H1 (cell line): ENCODE measurements at regions not wholly inside any gene's neighbourhood (a gene's known extent, or its start where the extent isn't known, plus 50 kb on each side); places are given as distances from the start of the nearest gene placed in this dataset.

Experiments used
- CTCF ChIA-PET: fragments of 300-600 bp; sonication (Branson Sonifier 250); formaldehyde crosslinking; loops from one replicate; lab custom pipeline; 2021; ENCODE audit not compliant: partially characterized antibody; lab: Charles Lee
- POLR2A ChIA-PET: fragments of 300-600 bp; sonication (Branson Sonifier 250); formaldehyde crosslinking; loops from one replicate; lab custom pipeline; 2021; ENCODE audit warnings: inconsistent platforms; ENCODE audit not compliant: partially characterized antibody; lab: Charles Lee
- DNase-seq, 2 experiments: peaks; one replicate each; pipeline versions ENCODE4 v3.0.0 to v3.0.0-alpha.2; 2010 to 2022; ENCODE audit warnings: low spot score in 2 of 2, low read depth in 1 of 2, mixed read lengths in 1 of 2
- FAIRE-seq: peaks from 2 replicates; lab custom pipeline; 2011; peaks lifted over from hg19 to GRCh38; lab: Jason Lieb, UNC
- H2AFZ ChIP-seq: 2 replicates; pipeline ENCODE4 v1.8.1; 2012; ENCODE audit warnings: low read length, inconsistent platforms
- H2AK5ac ChIP-seq: 2 replicates; pipeline ENCODE4 v1.6.1; 2013; ENCODE audit warnings: low read depth, low read length
- H2BK120ac ChIP-seq: replicated peaks from 2 replicates; pipeline ENCODE3; 2013; ENCODE audit warnings: low read depth, low read length, inconsistent platforms
- H2BK12ac ChIP-seq: 2 replicates; pipeline ENCODE4 v1.6.1; 2013; ENCODE audit warnings: low read depth, low read length
- H2BK15ac ChIP-seq: 2 replicates; pipeline ENCODE4 v1.6.1; 2013; ENCODE audit warnings: low read length
- H2BK20ac ChIP-seq: 2 replicates; pipeline ENCODE4 v1.6.1; 2013; ENCODE audit warnings: low read length
- H2BK5ac ChIP-seq: 2 replicates; pipeline ENCODE4 v1.6.1; 2013; ENCODE audit warnings: low read depth, low read length
- H3K14ac ChIP-seq: 2 replicates; pipeline ENCODE4 v1.6.1; 2013; ENCODE audit warnings: inconsistent platforms; ENCODE audit not compliant: insufficient read length
- H3K18ac ChIP-seq: 2 replicates; pipeline ENCODE4 v1.6.1; 2013; ENCODE audit warnings: low read length; ENCODE audit errors: extremely low read depth
- H3K23ac ChIP-seq: 2 replicates; pipeline ENCODE4 v1.6.1; 2013; ENCODE audit warnings: inconsistent platforms; ENCODE audit not compliant: insufficient read length
- H3K23me2 ChIP-seq: 2 replicates; pipeline ENCODE4 v1.6.1; 2013; ENCODE audit warnings: low read depth, low read length
- H3K27ac ChIP-seq: 2 replicates; pipeline ENCODE4 v1.6.1; 2011; ENCODE audit warnings: low read depth, low read length, inconsistent platforms
- H3K27me3 ChIP-seq, 4 experiments: replicated peaks in 1 of 4; 1 replicate in 1 of 4; 2 replicates in 3 of 4; pipeline versions ENCODE4 v1.6.1 to v1.8.1; 2011 to 2013; ENCODE audit warnings: low read length in 3 of 4, mild to moderate bottlenecking in 3 of 4, inconsistent platforms in 2 of 4, mixed read lengths in 2 of 4, moderate library complexity in 1 of 4; ENCODE audit not compliant: control insufficient read depth in 3 of 4, insufficient read depth in 3 of 4; ENCODE audit errors: extremely low read depth in 1 of 4
- H3K36me3 ChIP-seq, 4 experiments: 2 replicates each; pipeline versions ENCODE4 v1.6.1 to v1.8.1; 2011 to 2013; ENCODE audit warnings: mild to moderate bottlenecking in 4 of 4, low read length in 3 of 4, moderate library complexity in 2 of 4, control low read depth in 1 of 4, inconsistent platforms in 1 of 4; ENCODE audit not compliant: insufficient read depth in 4 of 4, control insufficient read depth in 2 of 4
- H3K4ac ChIP-seq: replicated peaks from 2 replicates; pipeline ENCODE3; 2013; ENCODE audit warnings: low read length, low read depth, mixed read lengths, inconsistent platforms; ENCODE audit not compliant: insufficient read length
- H3K4me1 ChIP-seq, 4 experiments: replicated peaks in 1 of 4; 1 replicate in 1 of 4; 2 replicates in 3 of 4; pipeline versions ENCODE4 v1.6.1 to v1.8.1; 2011 to 2013; ENCODE audit warnings: low read length in 3 of 4, inconsistent platforms in 2 of 4, mixed read lengths in 1 of 4; ENCODE audit not compliant: insufficient read depth in 4 of 4, control insufficient read depth in 3 of 4
- H3K4me2 ChIP-seq, 2 experiments: 2 replicates each; pipeline versions ENCODE4 v1.6.1 to v1.8.1; 2011 to 2013; ENCODE audit warnings: low read depth in 2 of 2, low read length in 2 of 2, control low read depth in 1 of 2, inconsistent platforms in 1 of 2, mild to moderate bottlenecking in 1 of 2; ENCODE audit not compliant: insufficient read depth in 1 of 2
- H3K4me3 ChIP-seq, 4 experiments: fragments of 200-600, 300-600 bp in 1 of 4; sonication (generic), shearing (Covaris generic), sonication (Bioruptor Twin) in 1 of 4; 2 replicates each; pipeline versions ENCODE4 v1.5.1 to v1.8.1; 2011 to 2016; ENCODE audit warnings: low read length in 4 of 4, low read depth in 3 of 4, control low read depth in 2 of 4, inconsistent platforms in 2 of 4, mild to moderate bottlenecking in 2 of 4, mixed read lengths in 1 of 4, moderate library complexity in 1 of 4; ENCODE audit not compliant: insufficient read depth in 2 of 4; ENCODE audit errors: extremely low read depth in 1 of 4
- H3K56ac ChIP-seq: replicated peaks from 2 replicates; pipeline ENCODE3; 2013; ENCODE audit warnings: low read depth, mild to moderate bottlenecking, mixed read lengths, low read length, inconsistent platforms; ENCODE audit not compliant: insufficient read length
- H3K79me1 ChIP-seq: 2 replicates; pipeline ENCODE4 v1.6.1; 2013; ENCODE audit warnings: low read depth, low read length, control low read depth
- H3K79me2 ChIP-seq, 2 experiments: 2 replicates each; pipeline versions ENCODE4 v1.6.1 to v1.8.1; 2012 to 2013; ENCODE audit warnings: low read length in 2 of 2, mild to moderate bottlenecking in 2 of 2, inconsistent platforms in 1 of 2; ENCODE audit not compliant: insufficient read depth in 2 of 2, control insufficient read depth in 1 of 2
- H3K9ac ChIP-seq, 4 experiments: replicated peaks in 1 of 4; 1 replicate in 1 of 4; 2 replicates in 3 of 4; pipeline versions ENCODE4 v1.6.1 to v1.8.1; 2011 to 2013; ENCODE audit warnings: low read depth in 3 of 4, low read length in 3 of 4, control low read depth in 2 of 4, mild to moderate bottlenecking in 2 of 4, moderate library complexity in 2 of 4, inconsistent platforms in 1 of 4; ENCODE audit errors: extremely low read depth in 1 of 4
- H3K9me3 ChIP-seq, 2 experiments: 2 replicates each; pipeline versions ENCODE4 v1.6.1 to v1.8.1; 2012 to 2013; ENCODE audit warnings: mild to moderate bottlenecking in 2 of 2, moderate library complexity in 2 of 2, control low read depth in 1 of 2, inconsistent platforms in 1 of 2, low read depth in 1 of 2, low read length in 1 of 2, mixed read lengths in 1 of 2; ENCODE audit not compliant: insufficient read depth in 2 of 2
- H4K20me1 ChIP-seq, 2 experiments: replicated peaks in 1 of 2; 2 replicates each; pipeline versions ENCODE3 to v1.8.1; 2011 to 2013; ENCODE audit warnings: inconsistent platforms in 2 of 2, low read length in 2 of 2, mild to moderate bottlenecking in 1 of 2; ENCODE audit not compliant: insufficient read depth in 2 of 2, control insufficient read depth in 1 of 2
- H4K5ac ChIP-seq: 2 replicates; pipeline ENCODE4 v1.6.1; 2013; ENCODE audit warnings: low read length, low read depth, mixed read lengths, inconsistent platforms; ENCODE audit not compliant: insufficient read length
- H4K8ac ChIP-seq: 2 replicates; pipeline ENCODE4 v1.8.0; 2013; ENCODE audit warnings: mild to moderate bottlenecking, moderate library complexity, low read length, inconsistent platforms; ENCODE audit not compliant: insufficient read depth; ENCODE audit errors: extremely low read depth
- H4K91ac ChIP-seq: replicated peaks from 2 replicates; pipeline ENCODE3; 2013; ENCODE audit warnings: low read length, mixed read lengths, inconsistent platforms; ENCODE audit not compliant: insufficient read length
- ASH2L ChIP-seq: fragments of 200-600, 300-600 bp; sonication (generic); IDR thresholded peaks from one replicate; pipeline ENCODE4 v1.7.1; 2017; ENCODE audit warnings: low read length
- GABPA ChIP-seq: IDR thresholded peaks from 2 replicates; pipeline ENCODE4 v1.6.1; 2011; ENCODE audit warnings: mild to moderate bottlenecking, low read length, moderate library complexity, borderline replicate concordance; ENCODE audit not compliant: insufficient read depth
- GTF2F1 ChIP-seq: IDR thresholded peaks from 2 replicates; pipeline ENCODE4 v1.6.1; 2012; ENCODE audit warnings: low read depth, low read length, improper control_type of control experiment, borderline replicate concordance
- JUN ChIP-seq: IDR thresholded peaks from 2 replicates; pipeline ENCODE4 v1.6.1; 2011; ENCODE audit warnings: low read depth, mild to moderate bottlenecking, improper control_type of control experiment, low read length
- KDM1A ChIP-seq: fragments of 200-600, 300-600 bp; sonication (generic); IDR thresholded peaks from 2 replicates; pipeline ENCODE4 v1.7.1; 2016; ENCODE audit warnings: mild to moderate bottlenecking, low read length, borderline replicate concordance
- SIN3A ChIP-seq, 2 experiments: IDR thresholded peaks in 1 of 2; conservative IDR thresholded peaks in 1 of 2; 2 replicates each; pipeline ENCODE4 v1.6.1; 2011 to 2012; ENCODE audit warnings: low read length in 2 of 2, improper control_type of control experiment in 1 of 2, low read depth in 1 of 2, mild to moderate bottlenecking in 1 of 2
- SIX5 ChIP-seq: IDR thresholded peaks from 2 replicates; pipeline ENCODE4 v1.6.1; 2011; ENCODE audit warnings: mild to moderate bottlenecking, low read depth, low read length
- WGBS, 2 experiments: shearing (Covaris generic) in 1 of 2; methylation state at CpG; one replicate each; pipeline versions ENCODE4 v1.1.6 to v1.1.7; 2013 to 2015; ENCODE audit warnings: low lambda C conversion rate in 2 of 2, mixed read lengths in 2 of 2, inconsistent platforms in 1 of 2, low coverage in 1 of 2, missing lambda C conversion rate in 1 of 2; ENCODE audit not compliant: insufficient replicate concordance in 2 of 2, insufficient coverage in 1 of 2, insufficient read length in 1 of 2; ENCODE audit errors: extremely low coverage in 1 of 2, missing lambda C conversion rate in 1 of 2; 5-methylcytosine and 5-hydroxymethylcytosine counted together
- TF ChIP-seq, protein P1 (sequence below): IDR thresholded peaks from 2 replicates; pipeline ENCODE4 v1.6.1; 2012; ENCODE audit warnings: inconsistent platforms

DNA sequence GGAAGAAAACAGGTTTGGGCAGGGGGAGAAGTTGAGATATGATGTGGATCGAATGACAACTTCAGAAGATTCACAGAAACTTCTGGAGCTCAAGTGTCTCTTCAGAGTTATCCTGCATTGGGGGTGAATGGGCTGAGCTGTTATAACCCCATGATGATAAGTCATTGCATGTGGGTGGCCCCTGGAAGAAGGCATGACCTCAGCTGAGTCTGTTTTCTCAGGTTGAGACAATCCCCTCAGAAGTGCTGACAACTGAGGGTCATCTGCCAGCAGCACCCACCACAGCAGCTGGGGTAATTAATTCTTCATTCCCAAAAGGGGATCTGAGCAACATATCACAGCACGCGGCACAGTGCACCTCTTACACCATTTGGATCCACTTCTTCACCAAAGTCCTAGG, 138.6 kb upstream of the CAMK1G start:
- WGBS, 2 experiments = 79% methylated on average over 3 of the region's 3 CpGs; no CpG with 5 or more reads in 1 of the 2 experiments
- H3K4me3 ChIP-seq = no peak overlapping the region
- FAIRE-seq = no peak
- TF ChIP-seq SIX5 = no peak
- TF ChIP-seq, protein P1, sequence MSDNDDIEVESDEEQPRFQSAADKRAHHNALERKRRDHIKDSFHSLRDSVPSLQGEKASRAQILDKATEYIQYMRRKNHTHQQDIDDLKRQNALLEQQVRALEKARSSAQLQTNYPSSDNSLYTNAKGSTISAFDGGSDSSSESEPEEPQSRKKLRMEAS = no peak
- TF ChIP-seq KDM1A = no peak
- TF ChIP-seq JUN = no peak
- TF ChIP-seq SIN3A (conservative IDR thresholded peaks at IDR 0.05 in 1 of 2, IDR thresholded peaks at IDR 0.05 in 1 of 2; ENCODE audit: low read depth in 1 of 2, low read length in 2 of 2) = no peak
- no peak for TF ChIP-seq GABPA
- TF ChIP-seq ASH2L = no peak
- no peak for TF ChIP-seq GTF2F1
- TF ChIP-seq, all 59 proteins: peak for 0
- Histone ChIP-seq H3K4me2 (no peak overlapping the region), H3K23ac (no peak overlapping the region), H2BK5ac (no peak overlapping the region), H3K9ac (no peak overlapping the region), H4K5ac (no peak overlapping the region), H3K14ac (no peak overlapping the region), H4K20me1 (no peaks in the 10 kb centered on the region), H2BK15ac (no peak overlapping the region), H4K91ac (peak overlapping the region; percentile 7), H2AFZ (no peak overlapping the region), H3K27me3 (no peaks in the 10 kb centered on the region), H2BK20ac (no peak overlapping the region), H3K79me2 (no peaks in the 10 kb centered on the region), H3K4me1 (no peaks in the 10 kb centered on the region), H4K8ac (no peak overlapping the region), H3K4ac (no peak overlapping the region), H2BK120ac (no peak overlapping the region), H2AK5ac (no peak overlapping the region), H3K9me3 (no peaks in the 10 kb centered on the region), H3K27ac (no peak overlapping the region), H3K18ac (no peak overlapping the region), H3K56ac (no peak overlapping the region), H3K36me3 (no peaks in the 10 kb centered on the region), H3K79me1 (no peaks in the 10 kb centered on the region), H2BK12ac (no peak overlapping the region), H3K23me2 (no peaks in the 10 kb centered on the region)
- ChIA-PET POLR2A (interaction anchor here (1.6 kb wide), 1 partner anchor 10 kb away, joined by 4 read pairs; no protein-coding TSS in a partner anchor), CTCF (interaction anchor here (0.8 to 1.3 kb wide), 4 partner anchors 8 to 196 kb away, joined by 3 to 4 read pairs (median 4); no protein-coding TSS in a partner anchor)
- DNase-seq = no peak
